WTC11 (cell line): ENCODE measurements at regions not wholly inside any gene's neighbourhood (a gene's known extent, or its start where the extent isn't known, plus 50 kb on each side); places are given as distances from the start of the nearest gene placed in this dataset.

Experiments
- ATAC-seq: fragments of 200-7000 bp; cut with Tn5 transposase; 2 replicates; pipeline ENCODE4 v1.10.0; 2021; ENCODE audit warnings: mild to moderate bottlenecking, moderate library complexity
- CTCF ChIA-PET: fragments of 300-600 bp; sonication (Branson Sonifier 250); formaldehyde crosslinking; loops from one replicate; lab custom pipeline; 2021; ENCODE audit warnings: antibody characterized with exemption; lab: Charles Lee
- POLR2A ChIA-PET: fragments of 350-600 bp; sonication (Branson Sonifier 250); formaldehyde crosslinking; loops from one replicate; lab custom pipeline; 2021; ENCODE audit warnings: antibody characterized with exemption; lab: Charles Lee
- DNase-seq: peaks from one replicate; pipeline ENCODE4 v3.0.0; 2021; ENCODE audit warnings: low spot score
- H3K27ac Mint-ChIP-seq: 2 replicates; pipeline ENCODE4 v1.8.0; 2021; ENCODE audit warnings: mixed read lengths
- H3K27me3 Mint-ChIP-seq: 2 replicates; pipeline ENCODE4 v1.8.0; 2021; ENCODE audit warnings: low read depth, mild to moderate bottlenecking, moderate library complexity, mixed read lengths
- H3K36me3 Mint-ChIP-seq: 2 replicates; pipeline ENCODE4 v1.8.0; 2021; ENCODE audit warnings: mixed read lengths
- H3K4me1 Mint-ChIP-seq: 2 replicates; pipeline ENCODE4 v1.8.0; 2022; ENCODE audit warnings: mixed read lengths
- H3K4me3 Mint-ChIP-seq: 2 replicates; pipeline ENCODE4 v1.8.0; 2021; ENCODE audit warnings: mild to moderate bottlenecking, moderate library complexity, mixed read lengths
- H3K9me3 Mint-ChIP-seq: 2 replicates; pipeline ENCODE4 v1.8.0; 2021; ENCODE audit warnings: mixed read lengths
- ARID4B ChIP-seq: sonication (generic); formaldehyde crosslinking; IDR thresholded peaks from 2 replicates; pipeline ENCODE4 v1.8.0; 2023; ENCODE audit warnings: missing genetic modification reagents, mild to moderate bottlenecking, borderline replicate concordance
- CREB1 ChIP-seq: sonication (generic); formaldehyde crosslinking; IDR thresholded peaks from 2 replicates; pipeline ENCODE4 v1.8.0; 2023; ENCODE audit warnings: mild to moderate bottlenecking, missing genetic modification reagents
- CTCF ChIP-seq: fragments of 200-600 bp; IDR thresholded peaks from 2 replicates; pipeline ENCODE4 v1.8.0; 2022; ENCODE audit warnings: antibody characterized with exemption
- ETV6 ChIP-seq: sonication (generic); formaldehyde crosslinking; IDR thresholded peaks from 2 replicates; pipeline ENCODE4 v1.8.1; 2022; ENCODE audit warnings: mild to moderate bottlenecking, missing genetic modification reagents
- FOXP1 ChIP-seq: sonication (generic); formaldehyde crosslinking; IDR thresholded peaks from 2 replicates; pipeline ENCODE4 v1.8.0; 2022; ENCODE audit warnings: missing genetic modification reagents, mild to moderate bottlenecking, moderate library complexity, borderline replicate concordance
- GRHL2 ChIP-seq: fragments of 250-450 bp; sonication (Bioruptor Pico); IDR thresholded peaks from 2 replicates; pipeline ENCODE4 v1.8.0; 2022; ENCODE audit warnings: mild to moderate bottlenecking, moderate library complexity; ENCODE audit not compliant: insufficient replicate concordance, severe bottlenecking
- GTF2I ChIP-seq: fragments of 250-450 bp; sonication (Bioruptor Pico); conservative IDR thresholded peaks from 2 replicates; pipeline ENCODE4 v1.4.0; 2021; ENCODE audit warnings: mild to moderate bottlenecking
- MYBL2 ChIP-seq: sonication (generic); formaldehyde crosslinking; IDR thresholded peaks from 2 replicates; pipeline ENCODE4 v1.8.1; 2023; ENCODE audit warnings: mild to moderate bottlenecking, moderate library complexity, missing genetic modification reagents
- NFATC4 ChIP-seq: fragments of 250-450 bp; sonication (Bioruptor Pico); IDR thresholded peaks from 2 replicates; pipeline ENCODE4 v1.9.0; 2021; ENCODE audit warnings: mild to moderate bottlenecking
- NFYB ChIP-seq: sonication (generic); formaldehyde crosslinking; conservative IDR thresholded peaks from 2 replicates; pipeline ENCODE4 v1.8.0; 2022; ENCODE audit warnings: low read depth, missing genetic modification reagents
- NR1H2 ChIP-seq: sonication (generic); formaldehyde crosslinking; IDR thresholded peaks from 2 replicates; pipeline ENCODE4 v1.9.0; 2021; ENCODE audit warnings: mild to moderate bottlenecking, moderate library complexity, missing genetic modification reagents
- SMAD4 ChIP-seq: sonication (generic); formaldehyde crosslinking; IDR thresholded peaks from 2 replicates; pipeline ENCODE4 v1.8.0; 2022; ENCODE audit warnings: mild to moderate bottlenecking, missing genetic modification reagents
- SOX15 ChIP-seq: fragments of 250-450 bp; sonication (Bioruptor Pico); IDR thresholded peaks from 2 replicates; pipeline ENCODE4 v1.9.0; 2021; ENCODE audit warnings: mild to moderate bottlenecking
- TCF7 ChIP-seq: sonication (generic); formaldehyde crosslinking; IDR thresholded peaks from 2 replicates; pipeline ENCODE4 v1.8.0; 2022; ENCODE audit warnings: mild to moderate bottlenecking, low read depth, missing genetic modification reagents, moderate library complexity
- TP53 ChIP-seq: sonication (generic); formaldehyde crosslinking; IDR thresholded peaks from 2 replicates; pipeline ENCODE4 v1.8.1; 2023; ENCODE audit warnings: mild to moderate bottlenecking, missing genetic modification reagents
- ZNF121 ChIP-seq: sonication (generic); formaldehyde crosslinking; IDR thresholded peaks from 2 replicates; pipeline ENCODE4 v1.8.0; 2023; ENCODE audit warnings: missing genetic modification reagents
- ZNF671 ChIP-seq: fragments of 250-450 bp; sonication (Bioruptor Pico); IDR thresholded peaks from 2 replicates; pipeline ENCODE4 v1.8.0; 2021; ENCODE audit warnings: mild to moderate bottlenecking
- TF ChIP-seq, protein P1 (sequence below): sonication (generic); formaldehyde crosslinking; conservative IDR thresholded peaks from 2 replicates; pipeline ENCODE4 v1.8.1; 2023; ENCODE audit warnings: mild to moderate bottlenecking, low read depth, missing genetic modification reagents, moderate library complexity
- TF ChIP-seq, protein P2 (sequence below): fragments of 250-450 bp; sonication (Bioruptor Pico); IDR thresholded peaks from 2 replicates; pipeline ENCODE4 v1.8.0; 2021; ENCODE audit warnings: mild to moderate bottlenecking
- TF ChIP-seq, protein P3 (sequence below): sonication (generic); formaldehyde crosslinking; IDR thresholded peaks from 2 replicates; pipeline ENCODE4 v1.8.0; 2022; ENCODE audit warnings: mild to moderate bottlenecking, missing genetic modification reagents
- TF ChIP-seq, protein P4 (sequence below): sonication (generic); formaldehyde crosslinking; IDR thresholded peaks from 2 replicates; pipeline ENCODE4 v1.8.0; 2022; ENCODE audit warnings: mild to moderate bottlenecking, missing genetic modification reagents

GRCh38 chr3:193943200-193943599, 192.7 kb upstream of the HES1 start (continued):
- TF ChIP-seq, protein P1, sequence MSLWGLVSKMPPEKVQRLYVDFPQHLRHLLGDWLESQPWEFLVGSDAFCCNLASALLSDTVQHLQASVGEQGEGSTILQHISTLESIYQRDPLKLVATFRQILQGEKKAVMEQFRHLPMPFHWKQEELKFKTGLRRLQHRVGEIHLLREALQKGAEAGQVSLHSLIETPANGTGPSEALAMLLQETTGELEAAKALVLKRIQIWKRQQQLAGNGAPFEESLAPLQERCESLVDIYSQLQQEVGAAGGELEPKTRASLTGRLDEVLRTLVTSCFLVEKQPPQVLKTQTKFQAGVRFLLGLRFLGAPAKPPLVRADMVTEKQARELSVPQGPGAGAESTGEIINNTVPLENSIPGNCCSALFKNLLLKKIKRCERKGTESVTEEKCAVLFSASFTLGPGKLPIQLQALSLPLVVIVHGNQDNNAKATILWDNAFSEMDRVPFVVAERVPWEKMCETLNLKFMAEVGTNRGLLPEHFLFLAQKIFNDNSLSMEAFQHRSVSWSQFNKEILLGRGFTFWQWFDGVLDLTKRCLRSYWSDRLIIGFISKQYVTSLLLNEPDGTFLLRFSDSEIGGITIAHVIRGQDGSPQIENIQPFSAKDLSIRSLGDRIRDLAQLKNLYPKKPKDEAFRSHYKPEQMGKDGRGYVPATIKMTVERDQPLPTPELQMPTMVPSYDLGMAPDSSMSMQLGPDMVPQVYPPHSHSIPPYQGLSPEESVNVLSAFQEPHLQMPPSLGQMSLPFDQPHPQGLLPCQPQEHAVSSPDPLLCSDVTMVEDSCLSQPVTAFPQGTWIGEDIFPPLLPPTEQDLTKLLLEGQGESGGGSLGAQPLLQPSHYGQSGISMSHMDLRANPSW, result no peak
- no peak for TF ChIP-seq TCF7 (CRISPR knock-in tag)

DNA sequence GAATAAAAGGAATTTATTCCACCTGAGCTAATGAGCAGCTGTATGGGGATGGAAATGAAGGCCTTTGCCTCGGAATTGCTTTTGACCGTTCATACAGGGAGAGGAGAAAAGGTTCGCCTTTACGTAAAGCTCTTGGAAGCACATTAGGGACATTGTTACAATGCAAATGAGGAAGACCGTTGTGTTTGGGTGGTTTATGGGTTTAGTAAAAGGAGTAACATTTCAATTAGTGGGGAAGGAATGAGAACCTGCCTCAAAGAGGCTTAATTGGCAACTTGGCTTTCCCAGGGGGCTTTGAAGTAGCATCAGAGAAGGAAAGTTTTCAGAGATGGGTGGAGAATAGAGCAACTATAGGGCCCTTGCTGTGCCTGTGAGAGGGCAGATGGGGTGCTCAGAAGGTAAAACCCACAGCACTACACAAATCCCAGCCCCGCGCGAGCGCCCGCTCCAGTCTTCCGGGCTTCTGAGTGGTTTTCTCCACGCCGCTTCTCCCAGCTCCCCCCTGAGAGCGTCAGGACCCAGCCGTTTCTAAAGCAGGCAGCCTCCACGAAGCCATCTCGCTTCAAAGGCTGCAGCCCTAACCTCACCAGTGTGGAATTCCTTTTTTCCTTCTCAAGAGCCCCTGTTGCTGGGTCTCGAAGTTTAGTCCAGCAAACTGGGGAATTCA, 192.0 kb upstream of the HES1 start:
- Mint-ChIP-seq H3K27me3 (peaks cover 29% of the 10 kb centered on the region), H3K4me1 (peaks cover 65% of the 10 kb centered on the region), H3K27ac (peak overlapping the region; percentile 64), H3K36me3 (no peaks in the 10 kb centered on the region), H3K9me3 (no peaks in the 10 kb centered on the region), H3K4me3 (peak overlapping the region; percentile 21; the same call in 1 of the 2 replicates)
- TF ChIP-seq SMAD4 (CRISPR knock-in tag) (no peak), ZNF671 (CRISPR knock-in tag) (no peak), FOXP1 (CRISPR knock-in tag) (no peak), MYBL2 (no peak), TP53 (CRISPR knock-in tag) (no peak), ETV6 (0 out of 2 replicates have a peak, but pooled peaks have one; percentile 31), NR1H2 (CRISPR knock-in tag) (no peak)
- TF ChIP-seq, protein P2, sequence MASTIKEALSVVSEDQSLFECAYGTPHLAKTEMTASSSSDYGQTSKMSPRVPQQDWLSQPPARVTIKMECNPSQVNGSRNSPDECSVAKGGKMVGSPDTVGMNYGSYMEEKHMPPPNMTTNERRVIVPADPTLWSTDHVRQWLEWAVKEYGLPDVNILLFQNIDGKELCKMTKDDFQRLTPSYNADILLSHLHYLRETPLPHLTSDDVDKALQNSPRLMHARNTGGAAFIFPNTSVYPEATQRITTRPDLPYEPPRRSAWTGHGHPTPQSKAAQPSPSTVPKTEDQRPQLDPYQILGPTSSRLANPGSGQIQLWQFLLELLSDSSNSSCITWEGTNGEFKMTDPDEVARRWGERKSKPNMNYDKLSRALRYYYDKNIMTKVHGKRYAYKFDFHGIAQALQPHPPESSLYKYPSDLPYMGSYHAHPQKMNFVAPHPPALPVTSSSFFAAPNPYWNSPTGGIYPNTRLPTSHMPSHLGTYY (CRISPR knock-in tag), result no peak
- ChIA-PET CTCF (interaction anchor here (1.0 to 1.7 kb wide), 4 partner anchors 196 to 372 kb away, joined by 3 to 9 read pairs (median 4); no protein-coding TSS in a partner anchor), POLR2A (no interaction called here)
- DNase-seq, result no peak
- ATAC-seq, result peak; percentile 34

GRCh38 chr3:193944518-193944884, 191.4 kb upstream of the HES1 start:
- Mint-ChIP-seq H3K4me1 (peaks cover 60% of the 10 kb centered on the region), H3K9me3 (no peaks in the 10 kb centered on the region), H3K36me3 (no peaks in the 10 kb centered on the region), H3K27me3 (peaks cover 29% of the 10 kb centered on the region), H3K27ac (peak overlapping the region; percentile 38; the same call in 1 of the 2 replicates), H3K4me3 (peak overlapping the region; percentile 21; the same call in 1 of the 2 replicates)
- peak; percentile 23 for ATAC-seq
- POLR2A ChIA-PET, result no interaction called here
- CTCF ChIA-PET, result interaction anchor here (1.3 kb wide), 1 partner anchor 197 kb away, joined by 4 read pairs; no protein-coding TSS in a partner anchor
- no peak for DNase-seq
- TF ChIP-seq GRHL2 (CRISPR knock-in tag) (no peak), CTCF (no peak), NFYB (CRISPR knock-in tag) (no peak), CREB1 (no peak), ZNF121 (CRISPR knock-in tag) (no peak), SOX15 (CRISPR knock-in tag) (no peak), ARID4B (CRISPR knock-in tag) (no peak), GTF2I (CRISPR knock-in tag) (no peak), NFATC4 (CRISPR knock-in tag) (no peak)
- TF ChIP-seq, protein P3, sequence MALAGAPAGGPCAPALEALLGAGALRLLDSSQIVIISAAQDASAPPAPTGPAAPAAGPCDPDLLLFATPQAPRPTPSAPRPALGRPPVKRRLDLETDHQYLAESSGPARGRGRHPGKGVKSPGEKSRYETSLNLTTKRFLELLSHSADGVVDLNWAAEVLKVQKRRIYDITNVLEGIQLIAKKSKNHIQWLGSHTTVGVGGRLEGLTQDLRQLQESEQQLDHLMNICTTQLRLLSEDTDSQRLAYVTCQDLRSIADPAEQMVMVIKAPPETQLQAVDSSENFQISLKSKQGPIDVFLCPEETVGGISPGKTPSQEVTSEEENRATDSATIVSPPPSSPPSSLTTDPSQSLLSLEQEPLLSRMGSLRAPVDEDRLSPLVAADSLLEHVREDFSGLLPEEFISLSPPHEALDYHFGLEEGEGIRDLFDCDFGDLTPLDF (CRISPR knock-in tag), result no peak
- TF ChIP-seq, protein P2 (CRISPR knock-in tag), result no peak
- TF ChIP-seq, protein P4, sequence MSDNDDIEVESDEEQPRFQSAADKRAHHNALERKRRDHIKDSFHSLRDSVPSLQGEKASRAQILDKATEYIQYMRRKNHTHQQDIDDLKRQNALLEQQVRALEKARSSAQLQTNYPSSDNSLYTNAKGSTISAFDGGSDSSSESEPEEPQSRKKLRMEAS, result peak; percentile 32; the same call in 1 of the 2 replicates
